DOHH2 (cell line): ENCODE measurements at regions not wholly inside any gene's neighbourhood (a gene's known extent, or its start where the extent isn't known, plus 50 kb on each side); places are given as distances from the start of the nearest gene placed in this dataset.
"Not testable (repeated sequence)": the region's sequence is repeated elsewhere in the genome, so short reads cannot be mapped to it uniquely, and the experiment has no call there.

ENCODE experiments used
- H3F3A ChIP-seq: fragments of 200-600 bp; sonication (generic), shearing (Covaris generic); 2 replicates; pipeline ENCODE4 v1.6.0; 2016; ENCODE audit warnings: antibody characterized with exemption, mild to moderate bottlenecking; ENCODE audit not compliant: control insufficient read depth, insufficient read depth
- H3K27ac ChIP-seq: fragments of 200-600 bp; sonication (generic); 2 replicates; pipeline ENCODE4 v1.5.1; 2014; ENCODE audit warnings: low read depth, mild to moderate bottlenecking, low read length, moderate library complexity
- H3K27me3 ChIP-seq: fragments of 200-600 bp; sonication (generic); 2 replicates; pipeline ENCODE4 v1.6.1; 2014; ENCODE audit warnings: mild to moderate bottlenecking, low read length, mixed read lengths; ENCODE audit not compliant: control insufficient read depth
- H3K36me3 ChIP-seq: fragments of 200-600 bp; sonication (generic); 2 replicates; pipeline ENCODE4 v1.6.1; 2014; ENCODE audit warnings: mild to moderate bottlenecking, low read length, moderate library complexity, mixed read lengths; ENCODE audit not compliant: control insufficient read depth
- H3K4me1 ChIP-seq: fragments of 200-600 bp; sonication (generic); 2 replicates; pipeline ENCODE4 v1.6.1; 2014; ENCODE audit warnings: mild to moderate bottlenecking, low read length, mixed read lengths; ENCODE audit not compliant: control insufficient read depth
- H3K4me2 ChIP-seq: fragments of 200-600 bp; sonication (generic); 2 replicates; pipeline ENCODE4 v1.6.0; 2014; ENCODE audit warnings: mild to moderate bottlenecking, low read length, moderate library complexity
- H3K4me3 ChIP-seq: fragments of 200-600 bp; sonication (generic); 2 replicates; pipeline ENCODE4 v1.5.1; 2014; ENCODE audit warnings: mild to moderate bottlenecking, low read length, mixed read lengths
- H3K79me2 ChIP-seq: fragments of 200-600 bp; sonication (generic); 2 replicates; pipeline ENCODE4 v1.6.1; 2014; ENCODE audit warnings: mild to moderate bottlenecking, low read length, mixed read lengths; ENCODE audit not compliant: control insufficient read depth
- H3K9me2 ChIP-seq: fragments of 200-600 bp; sonication (generic); replicated peaks from 2 replicates; pipeline ENCODE4 v1.6.1; 2014; ENCODE audit warnings: mild to moderate bottlenecking, low read length, mixed read lengths; ENCODE audit not compliant: control insufficient read depth
- H3K9me3 ChIP-seq: fragments of 200-600 bp; sonication (generic); 2 replicates; pipeline ENCODE4 v1.6.1; 2014; ENCODE audit warnings: antibody characterized with exemption, low read length, mixed read lengths; ENCODE audit not compliant: control insufficient read depth, insufficient read depth
- H4K20me1 ChIP-seq: fragments of 200-600 bp; sonication (generic); 2 replicates; pipeline ENCODE4 v1.6.0; 2014; ENCODE audit warnings: low read depth, mild to moderate bottlenecking, antibody characterized with exemption, low read length, moderate library complexity; ENCODE audit not compliant: control insufficient read depth, insufficient read depth
- EZH2phosphoT487 ChIP-seq: fragments of 200-600 bp; sonication (generic); IDR thresholded peaks from 2 replicates; pipeline ENCODE4 v1.6.1; 2017; ENCODE audit warnings: borderline replicate concordance, mild to moderate bottlenecking, antibody characterized with exemption, low read length, moderate library complexity, mixed read lengths
- TF ChIP-seq, protein P1 (sequence below): fragments of 200-600 bp; sonication (generic); IDR thresholded peaks from one replicate; pipeline ENCODE4 v1.5.1; 2014; ENCODE audit warnings: antibody characterized with exemption, mild to moderate bottlenecking, low read depth, low read length; ENCODE audit not compliant: poor library complexity, severe bottlenecking

DNA sequence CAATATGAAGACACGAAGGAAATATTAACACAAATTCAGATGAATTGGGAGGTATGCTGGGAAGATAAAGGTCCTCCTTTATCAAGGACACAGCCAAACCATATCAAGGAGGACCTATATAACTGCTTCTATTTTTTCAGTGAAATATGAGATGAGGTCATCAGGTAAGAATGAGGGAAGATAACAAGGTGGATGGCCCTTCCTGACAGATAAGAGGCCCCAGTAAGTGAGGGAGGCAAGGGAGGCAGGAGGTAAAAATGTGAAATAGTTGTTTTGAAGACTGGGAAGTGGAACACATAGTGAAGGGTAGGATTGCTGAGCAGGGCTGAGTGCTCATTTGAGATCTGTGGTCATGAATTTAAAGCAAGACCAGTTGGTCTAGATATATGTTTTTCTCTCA, 60.0 kb upstream of the FOXE1 start:
- peaks cover 4% of the 10 kb centered on the region; the same call in 1 of the 2 replicates for H3K27me3 ChIP-seq
- no peak overlapping the region for H3K4me3 ChIP-seq
- H3K27ac ChIP-seq: no peak overlapping the region
- no peaks in the 10 kb centered on the region for H4K20me1 ChIP-seq
- H3K79me2 ChIP-seq: no peaks in the 10 kb centered on the region
- TF ChIP-seq, protein P1, sequence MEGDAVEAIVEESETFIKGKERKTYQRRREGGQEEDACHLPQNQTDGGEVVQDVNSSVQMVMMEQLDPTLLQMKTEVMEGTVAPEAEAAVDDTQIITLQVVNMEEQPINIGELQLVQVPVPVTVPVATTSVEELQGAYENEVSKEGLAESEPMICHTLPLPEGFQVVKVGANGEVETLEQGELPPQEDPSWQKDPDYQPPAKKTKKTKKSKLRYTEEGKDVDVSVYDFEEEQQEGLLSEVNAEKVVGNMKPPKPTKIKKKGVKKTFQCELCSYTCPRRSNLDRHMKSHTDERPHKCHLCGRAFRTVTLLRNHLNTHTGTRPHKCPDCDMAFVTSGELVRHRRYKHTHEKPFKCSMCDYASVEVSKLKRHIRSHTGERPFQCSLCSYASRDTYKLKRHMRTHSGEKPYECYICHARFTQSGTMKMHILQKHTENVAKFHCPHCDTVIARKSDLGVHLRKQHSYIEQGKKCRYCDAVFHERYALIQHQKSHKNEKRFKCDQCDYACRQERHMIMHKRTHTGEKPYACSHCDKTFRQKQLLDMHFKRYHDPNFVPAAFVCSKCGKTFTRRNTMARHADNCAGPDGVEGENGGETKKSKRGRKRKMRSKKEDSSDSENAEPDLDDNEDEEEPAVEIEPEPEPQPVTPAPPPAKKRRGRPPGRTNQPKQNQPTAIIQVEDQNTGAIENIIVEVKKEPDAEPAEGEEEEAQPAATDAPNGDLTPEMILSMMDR: no peak
- TF ChIP-seq EZH2phosphoT487: no peak
- H3K9me2 ChIP-seq: no peaks in the 10 kb centered on the region
- no peaks in the 10 kb centered on the region for H3F3A ChIP-seq
- no peaks in the 10 kb centered on the region for H3K36me3 ChIP-seq
- H3K4me1 ChIP-seq: no peaks in the 10 kb centered on the region
- H3K4me2 ChIP-seq: no peak overlapping the region
- H3K9me3 ChIP-seq: no peaks in the 10 kb centered on the region

DNA sequence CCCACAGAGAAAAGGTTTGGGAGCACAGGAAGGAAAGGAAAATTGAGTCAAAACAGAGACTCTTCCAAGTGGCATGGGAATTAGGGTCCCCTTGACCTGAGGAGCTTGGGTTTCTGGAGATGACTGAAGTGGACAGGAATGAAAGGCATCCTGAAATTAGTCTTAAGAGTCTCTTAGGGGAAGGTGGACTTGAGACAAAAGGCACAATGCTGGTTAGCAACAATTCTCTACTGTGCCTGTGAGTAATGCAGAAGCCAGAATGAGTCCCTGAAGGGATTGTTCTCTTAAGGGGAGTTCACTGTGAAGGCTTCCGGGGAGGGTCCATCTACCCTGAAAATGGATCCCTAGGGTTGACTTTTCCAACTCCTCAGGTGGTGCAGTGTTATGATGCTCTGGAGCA, 58.4 kb upstream of the FOXE1 start:
- Histone ChIP-seq H3K27ac (no peak overlapping the region), H3F3A (no peaks in the 10 kb centered on the region), H3K9me3 (no peaks in the 10 kb centered on the region), H3K27me3 (peaks cover 4% of the 10 kb centered on the region; the same call in 1 of the 2 replicates), H3K9me2 (no peaks in the 10 kb centered on the region), H3K4me2 (no peak overlapping the region), H3K4me1 (no peaks in the 10 kb centered on the region), H3K36me3 (no peaks in the 10 kb centered on the region), H3K79me2 (no peaks in the 10 kb centered on the region), H4K20me1 (no peaks in the 10 kb centered on the region), H3K4me3 (no peak overlapping the region)
- no peak for TF ChIP-seq EZH2phosphoT487
- TF ChIP-seq, protein P1: no peak

DNA sequence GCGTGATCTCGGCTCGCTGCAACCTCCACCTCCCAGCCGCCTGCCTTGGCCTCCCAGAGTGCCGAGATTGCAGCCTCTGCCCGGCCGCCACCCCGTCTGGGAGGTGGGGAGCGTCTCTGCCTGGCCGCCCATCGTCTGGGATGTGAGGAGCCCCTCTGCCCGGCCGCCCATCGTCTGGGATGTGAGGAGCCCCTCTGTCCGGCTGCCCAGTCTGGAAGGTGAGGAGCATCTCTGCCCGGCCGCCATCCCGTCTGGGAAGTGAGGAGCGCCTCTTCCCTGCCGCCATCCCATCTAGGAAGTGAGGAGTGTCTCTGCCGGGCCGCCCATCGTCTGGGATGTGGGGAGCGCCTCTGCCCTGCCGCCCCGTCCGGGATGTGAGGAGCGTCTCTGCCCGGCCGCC, 56.9 kb upstream of the FOXE1 start:
- not testable (repeated sequence) for H3F3A ChIP-seq, H3K36me3 ChIP-seq, H3K4me2 ChIP-seq, H3K27me3 ChIP-seq, H3K9me2 ChIP-seq, H3K79me2 ChIP-seq, H3K4me3 ChIP-seq, H3K4me1 ChIP-seq, H3K9me3 ChIP-seq, H3K27ac ChIP-seq, H4K20me1 ChIP-seq

DNA sequence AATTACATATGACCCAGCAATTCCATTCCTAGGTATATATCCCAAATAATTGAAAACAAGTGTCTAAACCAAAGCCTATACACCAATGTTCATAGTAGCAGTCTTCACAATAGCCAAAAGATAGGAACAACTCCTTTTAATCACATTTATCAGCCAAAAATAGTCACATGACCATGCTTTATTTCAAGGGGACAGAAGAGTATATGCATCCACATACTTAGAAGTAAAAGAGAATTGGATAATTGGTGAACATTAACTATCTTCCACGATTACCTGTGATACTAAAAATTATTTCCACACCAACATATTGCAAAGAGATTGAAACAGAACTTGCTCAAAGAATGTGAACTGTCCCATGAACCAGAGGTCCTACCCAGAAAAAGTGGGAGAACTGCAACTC, 51.8 kb upstream of the FOXE1 start:
- H3K79me2 ChIP-seq: no peaks in the 10 kb centered on the region
- H3K27ac ChIP-seq: no peak overlapping the region
- H3K9me2 ChIP-seq: no peaks in the 10 kb centered on the region
- peaks cover 12% of the 10 kb centered on the region for H3K4me1 ChIP-seq
- H3F3A ChIP-seq: no peaks in the 10 kb centered on the region
- TF ChIP-seq EZH2phosphoT487: no peak
- TF ChIP-seq, protein P1: no peak
- no peaks in the 10 kb centered on the region for H3K36me3 ChIP-seq
- H3K4me2 ChIP-seq: no peak overlapping the region
- H3K9me3 ChIP-seq: no peaks in the 10 kb centered on the region
- H3K27me3 ChIP-seq: peaks cover 8% of the 10 kb centered on the region; the same call in 1 of the 2 replicates
- H3K4me3 ChIP-seq: no peak overlapping the region
- no peaks in the 10 kb centered on the region for H4K20me1 ChIP-seq
